GM19238 (cell line): ENCODE measurements at regions not wholly inside any gene's neighbourhood (a gene's known extent, or its start where the extent isn't known, plus 50 kb on each side); places are given as distances from the start of the nearest gene placed in this dataset.
"Not testable (repeated sequence)": the region's sequence is repeated elsewhere in the genome, so short reads cannot be mapped to it uniquely, and the experiment has no call there.

Experiments
- DNase-seq: peaks from one replicate; pipeline ENCODE4 v3.0.0; 2011; ENCODE audit warnings: low spot score; ENCODE audit not compliant: insufficient read length

DNA sequence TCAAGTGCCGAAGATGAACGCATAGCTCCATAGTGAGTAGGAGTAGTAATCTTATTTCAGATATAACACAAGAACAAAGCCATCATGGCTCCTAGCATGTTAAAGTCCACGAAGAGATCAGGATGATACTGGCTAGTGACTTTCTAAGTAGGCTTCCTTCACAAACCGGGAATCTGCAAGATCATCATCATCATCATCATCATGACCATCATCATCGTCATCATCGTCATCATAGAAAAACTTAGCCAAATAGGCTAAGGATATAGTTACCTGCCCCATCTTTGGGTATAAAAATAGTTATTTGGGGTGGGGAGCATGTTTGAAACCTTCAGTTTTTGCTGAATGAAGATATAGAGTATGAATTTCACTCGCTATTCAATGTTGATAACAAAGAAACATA lies 57.9 kb downstream of the PYDC2 start:
- DNase-seq = no peak

DNA sequence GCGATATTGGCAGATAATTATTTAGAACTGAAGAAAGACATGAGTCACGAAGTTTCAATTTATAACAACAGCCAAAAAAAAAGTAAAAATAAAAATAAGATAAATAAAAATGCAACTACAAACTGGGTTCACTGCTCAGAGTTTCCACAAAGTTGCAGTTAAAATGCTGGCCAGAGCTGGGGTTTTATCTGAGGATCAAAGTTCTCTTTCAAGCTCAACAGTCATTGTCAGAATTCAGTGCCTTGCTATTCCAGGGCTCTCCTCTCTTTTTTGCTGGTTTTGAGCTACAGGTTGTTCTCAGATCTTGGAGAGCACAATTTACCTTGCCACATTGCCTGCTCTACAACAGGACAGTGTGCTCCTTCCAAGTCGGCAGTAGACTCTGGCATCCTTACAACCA lies 60.1 kb downstream of the PYDC2 start:
- no peak for DNase-seq

DNA sequence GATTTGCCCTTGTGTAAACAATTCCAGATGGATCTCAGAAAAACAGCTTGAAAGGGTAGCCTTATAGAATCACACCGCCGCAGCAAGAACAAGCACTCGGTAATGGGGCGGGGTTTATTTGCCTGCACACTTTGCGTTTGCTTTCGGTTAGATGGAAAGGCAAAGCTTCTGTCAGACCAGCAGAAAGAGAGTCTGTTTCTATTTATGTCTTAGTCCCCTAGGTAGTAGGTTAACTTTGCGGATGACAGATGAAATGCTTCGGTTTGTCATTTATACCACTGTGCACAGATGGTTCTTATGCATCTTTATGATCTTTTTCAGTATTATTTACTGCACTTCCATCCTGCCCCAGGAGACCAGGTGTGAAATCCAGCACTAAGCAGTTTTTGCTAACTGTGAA lies 62.2 kb downstream of the PYDC2 start:
- DNase-seq = no peak

DNA sequence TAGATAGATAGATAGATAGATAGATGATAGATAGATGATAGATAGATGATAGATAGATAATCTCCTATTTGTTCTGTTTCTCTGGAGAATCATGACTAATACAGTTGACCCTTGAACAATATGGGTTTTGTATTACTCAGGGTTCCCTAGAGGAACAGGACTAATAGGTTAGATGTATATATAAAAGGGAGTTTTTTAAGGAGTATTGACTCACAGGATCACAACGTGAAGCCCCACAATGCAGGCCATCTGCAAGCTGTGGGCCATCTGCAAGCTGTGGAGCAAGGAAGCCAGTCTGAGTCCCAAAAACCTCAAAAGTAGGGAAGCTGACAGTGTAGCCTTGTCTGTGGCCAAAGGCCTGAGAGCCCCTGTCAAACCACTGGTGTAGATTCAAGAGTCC lies 67.6 kb downstream of the PYDC2 start:
- no peak for DNase-seq

DNA sequence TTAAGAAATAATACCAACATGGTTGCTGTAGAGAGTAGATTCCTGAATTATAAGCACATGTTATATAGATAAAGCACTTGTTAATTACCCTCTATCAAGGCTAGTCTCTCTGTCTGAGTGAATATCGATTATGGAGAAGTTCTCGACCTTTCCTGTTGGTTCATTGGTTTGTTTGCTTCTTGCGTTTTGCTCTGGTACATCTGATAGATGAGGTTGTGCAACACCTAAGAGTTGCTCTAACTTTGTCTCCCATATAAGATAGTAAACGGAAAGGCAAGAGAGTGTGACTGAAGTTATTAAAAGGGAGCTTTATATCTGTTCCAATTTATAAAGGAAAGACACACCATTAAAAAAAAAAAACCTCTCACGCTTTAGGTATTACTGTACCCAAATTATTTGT lies 69.0 kb downstream of the PYDC2 start:
- DNase-seq = no peak

DNA sequence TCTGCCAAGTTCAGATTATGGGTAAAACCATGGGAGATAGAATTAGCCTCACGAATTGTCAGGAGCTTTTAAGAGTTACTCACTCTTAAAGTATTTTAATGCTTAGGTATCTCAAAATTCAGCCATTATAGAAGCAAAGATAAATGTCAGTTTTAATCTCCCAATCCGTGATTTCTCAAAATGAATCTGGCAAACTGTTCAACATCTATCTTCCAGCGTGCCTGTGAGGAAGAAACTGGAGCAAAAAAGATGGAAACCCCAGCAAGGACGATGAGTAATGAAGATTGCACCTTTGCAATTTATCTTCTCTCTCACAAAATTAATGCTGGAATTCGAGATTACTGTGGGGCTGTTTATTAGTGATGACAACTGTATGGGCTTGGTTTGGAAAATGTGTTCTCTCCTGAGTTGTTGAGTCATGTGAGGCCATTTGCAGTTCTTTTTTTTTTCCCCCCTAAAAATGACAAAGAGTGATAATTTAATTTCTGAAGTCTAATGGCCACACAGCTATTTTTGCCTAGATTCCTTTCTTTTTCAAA lies 70.5 kb downstream of the PYDC2 start:
- DNase-seq = no peak

DNA sequence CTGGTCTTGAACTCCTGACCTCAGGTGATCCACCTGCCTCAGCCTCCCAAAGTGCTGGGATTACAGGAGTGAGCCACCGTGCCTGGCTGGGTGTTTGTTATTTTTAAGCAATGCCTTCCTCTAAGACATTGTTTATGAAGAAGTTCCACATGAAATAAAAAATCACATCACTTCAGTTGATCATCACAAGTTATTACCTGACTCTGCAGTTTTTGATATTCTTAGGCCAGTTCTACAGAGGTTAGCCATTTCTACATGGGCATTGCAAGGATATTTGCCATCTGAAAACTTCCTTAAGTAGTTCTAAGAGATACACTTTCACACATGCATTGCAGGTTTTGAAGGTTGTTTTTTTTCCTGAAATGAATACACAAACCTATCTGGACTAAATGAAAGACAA lies 82.1 kb downstream of the PYDC2 start:
- no peak for DNase-seq

DNA sequence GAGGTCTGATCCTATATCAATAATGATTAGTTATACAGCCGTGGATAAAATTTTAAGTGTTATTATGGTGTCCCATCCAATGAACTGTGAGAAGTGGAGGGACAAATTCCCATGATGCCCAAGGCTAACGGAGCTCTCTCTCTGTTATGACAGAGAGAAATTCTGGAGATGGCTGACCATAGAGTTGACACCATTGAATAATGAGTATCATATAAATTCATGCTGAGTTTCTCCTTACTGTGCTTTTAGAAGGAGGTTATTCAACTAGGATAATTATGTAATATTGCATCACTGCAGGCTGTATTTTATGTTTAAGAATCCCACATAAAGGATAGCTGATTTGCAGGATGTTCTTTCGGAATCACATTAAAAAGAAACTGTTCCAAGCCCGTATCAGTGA lies 82.9 kb downstream of the PYDC2 start:
- no peak for DNase-seq

DNA sequence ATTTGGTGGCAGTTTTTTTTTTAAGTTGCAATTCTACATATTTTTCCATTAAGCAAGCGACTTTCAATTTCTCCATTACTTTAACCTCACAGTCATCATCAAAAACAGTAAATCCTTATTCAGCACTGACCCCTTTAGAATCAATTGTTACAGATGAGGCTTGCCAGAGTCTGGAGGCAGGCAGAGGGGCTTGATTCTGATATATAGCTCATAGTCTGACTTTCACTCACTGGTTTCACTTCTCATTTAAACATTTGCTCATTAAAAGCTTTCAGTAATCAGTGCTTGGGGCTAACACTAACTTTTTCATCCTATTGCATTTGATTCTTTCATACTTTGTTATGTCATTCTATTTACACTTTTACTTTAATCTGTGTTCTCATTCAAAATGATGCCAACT lies 88.4 kb downstream of the PYDC2 start:
- no peak for DNase-seq

DNA sequence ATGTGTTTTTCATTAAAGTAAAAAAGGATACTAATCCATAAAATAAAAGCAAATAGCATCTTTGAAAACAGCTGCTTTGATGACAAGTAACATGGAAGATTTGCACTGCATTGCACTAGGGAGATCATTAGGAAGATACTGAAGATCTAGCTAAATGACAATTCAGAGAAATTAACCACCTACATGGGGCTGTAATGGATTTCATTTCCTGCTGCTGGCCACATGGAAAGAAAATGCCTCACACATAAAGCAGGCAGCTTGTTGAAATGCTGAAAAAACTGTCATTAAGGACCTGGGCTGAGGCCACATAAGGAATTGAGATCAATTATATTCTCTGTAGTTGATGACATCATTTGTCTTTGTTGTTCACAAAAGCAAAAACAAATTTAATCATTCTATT lies 94.1 kb downstream of the PYDC2 start:
- DNase-seq = no peak

DNA sequence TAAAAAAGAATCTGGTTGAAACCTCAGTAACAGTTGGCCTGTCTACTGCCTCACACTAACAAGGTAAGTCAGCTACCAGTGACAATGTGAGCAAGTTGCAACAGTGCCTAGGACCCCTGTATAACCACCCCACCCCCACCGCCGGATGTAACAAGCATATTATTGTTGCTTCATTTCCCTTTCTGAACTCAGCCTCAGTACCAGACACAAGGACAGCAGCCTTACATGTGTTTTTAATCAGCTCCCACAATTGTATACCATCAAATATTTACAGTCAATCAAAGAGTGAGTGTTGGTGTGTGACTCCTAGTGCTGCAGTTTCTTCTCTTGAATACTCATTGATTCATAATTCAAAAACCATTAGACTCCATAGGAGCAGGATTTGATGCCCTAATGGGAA lies 96.4 kb downstream of the PYDC2 start:
- no peak for DNase-seq

DNA sequence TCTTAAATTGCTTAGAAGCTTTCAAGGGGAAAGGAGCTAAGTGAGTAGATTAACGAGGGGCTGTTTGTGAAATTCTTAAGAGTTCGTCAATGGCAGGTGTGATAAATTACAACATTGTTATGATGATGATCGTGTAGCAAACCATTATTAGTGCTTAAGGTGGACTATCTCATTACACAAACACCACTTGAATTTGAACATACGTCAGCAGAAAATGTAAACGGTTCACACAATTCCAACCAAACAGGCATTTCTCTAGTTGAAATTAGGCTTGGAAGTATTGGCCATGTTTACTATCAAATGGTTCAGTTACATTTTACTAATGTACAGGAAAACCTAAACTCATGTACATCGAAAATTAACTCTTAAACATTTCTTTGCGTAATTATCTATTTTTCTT lies 102.8 kb downstream of the PYDC2 start:
- no peak for DNase-seq

DNA sequence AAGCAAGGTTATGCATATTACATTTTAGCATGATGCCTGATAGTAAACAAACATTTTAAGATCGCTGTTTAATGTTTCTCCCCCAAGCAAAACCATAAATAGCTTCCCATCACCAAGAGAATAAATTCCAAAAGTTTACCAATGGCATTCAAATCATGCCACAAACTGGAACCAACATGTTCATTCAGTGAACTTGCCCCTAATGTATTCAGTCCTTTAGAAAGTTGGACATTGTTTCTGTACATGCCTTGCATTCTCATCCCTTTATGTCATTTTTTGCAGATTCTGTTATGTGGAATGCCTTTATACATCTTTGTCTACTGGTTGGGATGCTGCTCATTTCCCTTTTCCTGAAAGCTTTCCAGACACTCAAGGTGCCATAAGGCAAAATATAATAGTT lies 105.5 kb downstream of the PYDC2 start:
- no peak for DNase-seq

DNA sequence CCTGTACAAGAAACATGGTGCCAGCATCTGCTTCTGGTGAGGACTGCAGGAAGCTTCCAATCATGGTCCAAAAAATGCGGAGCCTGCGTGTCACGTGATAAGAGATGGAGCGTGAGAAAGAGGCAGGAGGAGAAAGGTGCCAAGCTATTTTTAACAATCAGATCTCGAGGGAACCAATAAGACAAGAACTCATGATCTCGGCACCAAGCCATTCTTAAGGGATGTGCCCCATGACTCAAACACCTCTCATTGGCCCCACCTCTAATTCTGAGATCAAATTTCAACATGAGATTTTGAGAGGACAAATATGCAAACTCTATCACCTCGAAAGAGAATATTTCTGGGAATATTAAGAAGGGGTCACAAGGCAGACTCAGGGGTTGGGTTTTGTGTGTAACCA lies 107.2 kb downstream of the PYDC2 start:
- DNase-seq = no peak

DNA sequence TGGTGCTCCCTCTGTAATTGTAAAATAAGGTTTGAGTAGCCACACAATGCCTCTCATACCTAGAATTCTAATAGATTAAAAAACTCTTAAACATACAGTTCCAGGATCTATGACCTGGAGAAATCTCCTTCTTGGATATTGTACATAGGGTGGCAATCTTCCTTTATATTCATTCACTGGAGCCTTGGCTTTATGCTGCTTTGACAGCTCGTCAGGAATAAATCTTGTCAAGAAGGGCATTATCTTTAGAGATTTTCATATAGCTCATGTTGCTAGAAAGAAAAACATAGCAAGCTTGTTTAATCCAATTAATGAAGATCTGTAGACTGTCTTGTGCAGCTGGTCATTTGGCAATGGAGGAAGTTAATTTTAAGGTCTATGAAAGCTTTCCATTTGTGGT lies 131.1 kb downstream of the PYDC2 start:
- DNase-seq = no peak

DNA sequence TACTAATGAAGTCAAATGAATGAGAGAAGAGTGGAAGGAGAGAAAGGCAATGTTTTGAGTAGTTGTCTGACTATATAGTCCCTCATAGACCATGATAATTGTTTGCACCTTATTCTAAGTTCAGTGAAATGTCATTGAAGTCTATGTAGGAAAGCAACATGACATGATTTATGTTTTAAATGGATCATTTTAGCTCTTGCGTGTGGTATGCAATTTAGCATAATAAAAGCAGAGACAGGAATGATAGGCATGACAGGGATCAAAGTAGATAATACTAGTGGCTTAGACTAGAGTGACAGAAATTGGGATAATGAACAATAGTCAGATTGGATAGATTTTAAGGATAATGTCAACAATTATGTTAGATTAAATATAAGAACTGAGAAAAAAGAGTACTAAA lies 132.5 kb downstream of the PYDC2 start:
- DNase-seq = no peak

DNA sequence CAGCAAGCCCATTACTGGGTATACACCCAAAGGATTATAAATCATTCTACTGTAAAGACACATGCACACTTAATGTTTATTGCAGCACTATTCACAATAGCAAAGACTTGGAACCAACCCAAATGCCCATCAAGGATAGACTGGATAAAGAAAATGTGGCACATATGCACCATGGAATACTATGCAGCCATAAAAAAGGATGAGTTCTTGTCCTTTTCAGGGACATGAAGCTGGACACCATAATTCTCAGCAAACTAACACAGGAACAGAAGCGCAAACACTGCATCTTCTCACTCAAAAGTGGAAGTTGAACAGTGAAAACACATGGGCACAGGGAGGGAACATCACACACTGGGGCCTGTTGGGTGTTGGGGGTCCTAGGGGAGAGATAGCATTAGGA lies 154.5 kb downstream of the PYDC2 start:
- not testable (repeated sequence) for DNase-seq

DNA sequence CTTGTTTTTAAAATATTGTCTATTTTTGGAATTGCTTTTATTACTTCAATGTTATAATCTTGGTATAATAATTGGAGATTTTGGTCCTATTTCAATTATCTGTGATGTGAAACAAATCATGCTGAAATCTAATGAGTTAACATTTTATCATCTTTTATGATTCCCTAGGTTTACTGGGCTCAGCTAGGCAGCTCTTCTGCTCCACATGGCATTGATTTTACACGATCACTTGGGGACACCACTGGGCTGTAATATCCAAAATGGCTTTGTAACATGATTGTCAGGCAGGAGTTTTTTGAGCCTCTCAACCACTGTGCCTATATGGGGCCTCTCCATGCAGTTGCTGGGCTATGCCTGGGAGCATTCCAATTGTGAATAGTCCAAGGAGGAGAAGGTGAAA lies 163.3 kb downstream of the PYDC2 start:
- DNase-seq = no peak

DNA sequence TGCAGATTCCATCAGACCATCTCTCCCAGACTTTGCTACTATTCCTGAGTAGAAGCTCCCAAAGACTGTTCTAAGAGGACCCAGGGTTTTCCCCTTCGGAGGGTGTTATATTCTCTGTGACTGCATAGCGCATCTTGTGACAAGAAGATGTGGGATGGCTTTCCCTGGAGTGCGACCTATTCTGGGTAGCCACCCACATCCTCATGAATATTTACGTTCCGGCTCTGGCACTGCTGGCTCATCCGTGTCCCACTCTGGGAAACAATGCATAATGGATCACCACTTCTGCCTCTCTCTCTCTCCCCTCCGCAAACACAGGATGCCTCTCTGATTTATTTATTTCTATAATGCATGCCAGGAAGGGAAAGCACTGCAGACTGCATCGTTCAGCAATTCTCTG lies 166.1 kb downstream of the PYDC2 start:
- DNase-seq = no peak

DNA sequence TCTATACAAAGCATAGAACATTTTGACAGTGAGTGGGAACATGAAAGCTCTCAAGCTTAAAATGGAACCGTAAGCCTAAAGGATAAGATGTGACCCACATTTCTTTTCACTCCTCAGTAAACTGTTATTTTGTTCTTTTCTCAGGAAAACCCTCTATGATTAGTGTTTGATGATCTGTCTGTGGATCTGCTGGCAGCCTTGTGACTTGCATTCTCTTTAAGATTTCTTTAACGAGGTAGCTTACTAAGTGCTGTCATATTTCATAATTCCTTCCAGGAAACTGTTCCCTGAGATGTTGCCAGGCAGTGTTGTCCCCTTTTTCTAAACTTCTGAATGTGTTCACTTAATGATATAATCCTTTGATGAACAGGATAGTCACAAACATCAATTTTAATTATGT lies 167.6 kb downstream of the PYDC2 start:
- no peak for DNase-seq

DNA sequence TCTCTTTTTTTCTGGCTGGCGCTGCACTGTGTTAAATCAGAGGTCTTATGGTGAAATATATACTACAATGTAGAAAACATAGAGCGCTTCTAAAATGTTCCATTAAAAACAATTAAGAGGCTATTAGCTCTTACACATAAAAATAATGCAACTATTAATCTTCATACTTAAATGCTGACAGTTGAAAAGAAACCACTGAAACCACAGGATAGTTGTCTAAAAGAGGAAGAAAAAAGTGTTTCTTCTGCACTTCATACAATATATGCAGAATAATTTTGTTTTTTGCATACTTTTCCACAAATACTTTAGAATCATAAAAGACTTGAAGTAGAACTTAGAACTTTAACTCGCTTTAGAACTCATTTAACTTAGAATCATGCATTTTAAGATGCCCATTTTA lies 170.5 kb downstream of the PYDC2 start:
- no peak for DNase-seq

DNA sequence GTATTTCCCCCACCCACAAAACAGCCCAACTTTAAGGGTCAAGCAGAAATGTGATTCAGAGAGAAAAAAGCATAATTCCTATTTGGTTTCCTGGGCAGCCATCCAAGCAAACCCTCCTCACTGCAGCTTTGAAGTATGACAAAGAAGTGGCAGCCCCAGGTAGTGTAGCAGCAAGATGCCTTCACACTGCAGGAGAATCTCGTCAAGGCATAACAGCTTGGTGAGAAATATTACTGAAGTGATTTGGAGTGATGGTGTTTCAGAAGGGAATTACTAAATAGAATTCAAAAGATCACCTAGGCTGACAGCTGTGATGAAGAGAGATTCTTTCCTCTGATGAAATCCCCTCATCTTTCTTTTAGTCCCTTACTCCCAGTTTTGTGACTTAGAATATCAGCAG lies 173.9 kb downstream of the PYDC2 start:
- DNase-seq = no peak

DNA sequence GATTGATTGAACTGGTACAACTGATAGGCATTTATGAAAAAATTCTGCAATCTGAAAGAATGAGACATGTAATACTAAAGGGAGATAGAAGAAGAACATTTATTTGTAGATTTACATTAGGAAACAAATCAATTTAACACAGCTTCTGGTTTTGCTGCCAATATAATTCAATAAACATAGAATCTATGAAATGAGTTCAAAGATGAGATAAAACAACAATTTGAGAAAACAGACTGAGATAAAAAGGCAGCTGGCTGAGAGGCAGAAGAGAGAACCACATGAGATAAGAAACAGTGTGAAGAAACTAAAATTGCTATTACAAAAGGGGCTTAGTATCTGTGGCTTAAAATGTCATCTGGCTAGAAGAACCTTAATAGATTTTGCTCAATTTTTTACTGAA lies 176.6 kb downstream of the PYDC2 start:
- DNase-seq = no peak

DNA sequence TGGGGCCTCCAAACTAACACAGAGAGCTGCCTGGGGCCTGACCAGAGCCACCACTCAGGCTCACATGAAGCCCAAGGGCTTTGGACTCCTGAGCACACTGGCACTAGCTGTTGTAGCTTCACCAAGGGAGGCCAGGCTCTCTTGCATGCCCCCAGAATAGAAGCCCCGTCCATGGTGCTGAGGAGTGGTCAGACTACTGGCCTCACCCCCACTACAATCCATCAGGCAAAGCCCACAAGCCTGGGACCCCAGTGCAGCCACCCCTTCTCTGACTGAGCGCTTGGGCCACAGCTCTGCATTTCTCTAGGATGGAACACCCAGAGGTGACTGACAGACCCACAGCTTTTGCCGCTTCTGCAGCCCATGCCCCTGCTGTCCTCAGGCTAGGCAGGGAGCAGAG lies 180.8 kb downstream of the PYDC2 start:
- DNase-seq = no peak
